ENCODE measurements at regions not wholly inside any gene's neighbourhood (a gene's known extent, or its start where the extent isn't known, plus 50 kb on each side); places are given as distances from the start of the nearest gene placed in this dataset.

- Histone ChIP-seq H3K4me1 (ENCODE audit: insufficient read depth, low read length) (no peaks in the 10 kb centered on the region), H3K27ac (ENCODE audit: low read length) (no peak overlapping the region), H3K4me3 (ENCODE audit: low read length) (no peak overlapping the region), H3K9ac (ENCODE audit: low read depth, low read length) (no peak overlapping the region), H3K9me3 (ENCODE audit: insufficient read depth, low read depth, low read length) (peaks cover 96% of the 10 kb centered on the region), H3K27me3 (ENCODE audit: insufficient read depth, low read length) (no peaks in the 10 kb centered on the region), H3K36me3 (ENCODE audit: insufficient read depth, low read depth, low read length) (no peaks in the 10 kb centered on the region)
These were observed 317.2 kb downstream of the TMEM121 start for GRCh38 chr14:105843444-105844046.

- no peaks in the 10 kb centered on the region for H3K4me1 ChIP-seq (ENCODE audit: insufficient read depth, low read length)
- H3K27ac ChIP-seq (ENCODE audit: low read length) = no peak overlapping the region
- H3K9ac ChIP-seq (ENCODE audit: low read depth, low read length) = no peak overlapping the region
- no peak overlapping the region for H3K4me3 ChIP-seq (ENCODE audit: low read length)
- no peaks in the 10 kb centered on the region for H3K36me3 ChIP-seq (ENCODE audit: insufficient read depth, low read depth, low read length)
- H3K27me3 ChIP-seq (ENCODE audit: insufficient read depth, low read length) = no peaks in the 10 kb centered on the region
- peaks cover 93% of the 10 kb centered on the region for H3K9me3 ChIP-seq (ENCODE audit: insufficient read depth, low read depth, low read length)
These were observed 317.8 kb downstream of the TMEM121 start for GRCh38 chr14:105844047-105844630.

- Histone ChIP-seq H3K27me3 (ENCODE audit: insufficient read depth, low read length) (no peaks in the 10 kb centered on the region), H3K36me3 (ENCODE audit: insufficient read depth, low read depth, low read length) (no peaks in the 10 kb centered on the region), H3K4me3 (ENCODE audit: low read length) (no peak overlapping the region), H3K9ac (ENCODE audit: low read depth, low read length) (no peak overlapping the region), H3K4me1 (ENCODE audit: insufficient read depth, low read length) (no peaks in the 10 kb centered on the region), H3K9me3 (ENCODE audit: insufficient read depth, low read depth, low read length) (peaks cover 87% of the 10 kb centered on the region), H3K27ac (ENCODE audit: low read length) (no peak overlapping the region)
These were observed 318.7 kb downstream of the TMEM121 start for GRCh38 chr14:105844810-105845724.

GRCh38 chr14:105845725-105846309 lies 319.4 kb downstream of the TMEM121 start:
- H3K36me3 ChIP-seq (ENCODE audit: insufficient read depth, low read depth, low read length) = no peaks in the 10 kb centered on the region

GRCh38 chr14:105846312-105846711 lies 319.9 kb downstream of the TMEM121 start:
- peaks cover 84% of the 10 kb centered on the region for H3K9me3 ChIP-seq (ENCODE audit: insufficient read depth, low read depth, low read length)
- no peaks in the 10 kb centered on the region for H3K4me1 ChIP-seq (ENCODE audit: insufficient read depth, low read length)
- no peak overlapping the region for H3K9ac ChIP-seq (ENCODE audit: low read depth, low read length)
- no peak overlapping the region for H3K4me3 ChIP-seq (ENCODE audit: low read length)
- H3K36me3 ChIP-seq (ENCODE audit: insufficient read depth, low read depth, low read length) = no peaks in the 10 kb centered on the region
- H3K27me3 ChIP-seq (ENCODE audit: insufficient read depth, low read length) = no peaks in the 10 kb centered on the region
- no peak overlapping the region for H3K27ac ChIP-seq (ENCODE audit: low read length)

More at GRCh38 chr14:105845725-105846309, 319.4 kb downstream of the TMEM121 start:
- peaks cover 84% of the 10 kb centered on the region for H3K9me3 ChIP-seq (ENCODE audit: insufficient read depth, low read depth, low read length)
- H3K4me3 ChIP-seq (ENCODE audit: low read length) = no peak overlapping the region
- H3K9ac ChIP-seq (ENCODE audit: low read depth, low read length) = no peak overlapping the region
- no peaks in the 10 kb centered on the region for H3K27me3 ChIP-seq (ENCODE audit: insufficient read depth, low read length)
- no peak overlapping the region for H3K27ac ChIP-seq (ENCODE audit: low read length)
- H3K4me1 ChIP-seq (ENCODE audit: insufficient read depth, low read length) = no peaks in the 10 kb centered on the region

GRCh38 chr14:105847400-105847799 lies 321.0 kb downstream of the TMEM121 start:
- Histone ChIP-seq H3K4me3 (ENCODE audit: low read length) (no peak overlapping the region), H3K27me3 (ENCODE audit: insufficient read depth, low read length) (no peaks in the 10 kb centered on the region), H3K9me3 (ENCODE audit: insufficient read depth, low read depth, low read length) (peaks cover 84% of the 10 kb centered on the region), H3K4me1 (ENCODE audit: insufficient read depth, low read length) (no peaks in the 10 kb centered on the region), H3K27ac (ENCODE audit: low read length) (no peak overlapping the region), H3K36me3 (ENCODE audit: insufficient read depth, low read depth, low read length) (no peaks in the 10 kb centered on the region), H3K9ac (ENCODE audit: low read depth, low read length) (no peak overlapping the region)

- Histone ChIP-seq H3K27me3 (ENCODE audit: insufficient read depth, low read length) (no peaks in the 10 kb centered on the region), H3K9me3 (ENCODE audit: insufficient read depth, low read depth, low read length) (peaks cover 82% of the 10 kb centered on the region), H3K36me3 (ENCODE audit: insufficient read depth, low read depth, low read length) (no peaks in the 10 kb centered on the region), H3K4me3 (ENCODE audit: low read length) (no peak overlapping the region), H3K4me1 (ENCODE audit: insufficient read depth, low read length) (no peaks in the 10 kb centered on the region), H3K9ac (ENCODE audit: low read depth, low read length) (no peak overlapping the region), H3K27ac (ENCODE audit: low read length) (no peak overlapping the region)
These were observed 322.2 kb downstream of the TMEM121 start for GRCh38 chr14:105848570-105848969.

GRCh38 chr14:105849933-105850626 lies 323.7 kb downstream of the TMEM121 start:
- Histone ChIP-seq H3K4me1 (ENCODE audit: insufficient read depth, low read length) (no peaks in the 10 kb centered on the region), H3K4me3 (ENCODE audit: low read length) (no peak overlapping the region), H3K9ac (ENCODE audit: low read depth, low read length) (no peak overlapping the region), H3K36me3 (ENCODE audit: insufficient read depth, low read depth, low read length) (no peaks in the 10 kb centered on the region), H3K27me3 (ENCODE audit: insufficient read depth, low read length) (no peaks in the 10 kb centered on the region), H3K9me3 (ENCODE audit: insufficient read depth, low read depth, low read length) (peaks cover 83% of the 10 kb centered on the region), H3K27ac (ENCODE audit: low read length) (no peak overlapping the region)

GRCh38 chr14:105850853-105851581 lies 324.6 kb downstream of the TMEM121 start:
- no peaks in the 10 kb centered on the region for H3K36me3 ChIP-seq (ENCODE audit: insufficient read depth, low read depth, low read length)
- no peak overlapping the region for H3K27ac ChIP-seq (ENCODE audit: low read length)
- H3K9ac ChIP-seq (ENCODE audit: low read depth, low read length) = no peak overlapping the region
- H3K4me1 ChIP-seq (ENCODE audit: insufficient read depth, low read length) = no peaks in the 10 kb centered on the region
- peaks cover 84% of the 10 kb centered on the region for H3K9me3 ChIP-seq (ENCODE audit: insufficient read depth, low read depth, low read length)
- no peak overlapping the region for H3K4me3 ChIP-seq (ENCODE audit: low read length)
- no peaks in the 10 kb centered on the region for H3K27me3 ChIP-seq (ENCODE audit: insufficient read depth, low read length)

GRCh38 chr14:105851716-105852377 lies 325.5 kb downstream of the TMEM121 start:
- peaks cover 84% of the 10 kb centered on the region for H3K9me3 ChIP-seq (ENCODE audit: insufficient read depth, low read depth, low read length)
- H3K4me3 ChIP-seq (ENCODE audit: low read length) = no peak overlapping the region
- H3K27ac ChIP-seq (ENCODE audit: low read length) = no peak overlapping the region
- H3K4me1 ChIP-seq (ENCODE audit: insufficient read depth, low read length) = no peaks in the 10 kb centered on the region
- H3K36me3 ChIP-seq (ENCODE audit: insufficient read depth, low read depth, low read length) = no peaks in the 10 kb centered on the region
- no peak overlapping the region for H3K9ac ChIP-seq (ENCODE audit: low read depth, low read length)
- no peaks in the 10 kb centered on the region for H3K27me3 ChIP-seq (ENCODE audit: insufficient read depth, low read length)
